ENCODE measurements at regions not wholly inside any gene's neighbourhood (a gene's known extent, or its start where the extent isn't known, plus 50 kb on each side); places are given as distances from the start of the nearest gene placed in this dataset.
"Not testable (repeated sequence)": the region's sequence is repeated elsewhere in the genome, so short reads cannot be mapped to it uniquely, and the experiment has no call there.

- Histone ChIP-seq H3K27ac (no peak overlapping the region), H3K27me3 (replicated peaks) (no peaks in the 10 kb centered on the region), H3K4me3 (ENCODE audit: low read depth, low read length) (no peak overlapping the region), H3K36me3 (replicated peaks) (no peaks in the 10 kb centered on the region)
- in situ Hi-C loops (cut with HindIII; ENCODE audit: low pct_ligation_motif_present, low sequenced_read_pairs) = no loop called here
- no peak for DNase-seq
- no peak for TF ChIP-seq CTCF (IDR thresholded peaks at IDR 0.05; ENCODE audit: low read depth, low read length, missing control alignments)
These were observed 755.8 kb downstream of the PRIM2 start for GRCh38 chr6:58073263-58073662.

- H3K36me3 ChIP-seq (replicated peaks); in situ Hi-C loops (cut with HindIII; ENCODE audit: low pct_ligation_motif_present, low sequenced_read_pairs); H3K4me3 ChIP-seq (ENCODE audit: low read depth, low read length); H3K27me3 ChIP-seq (replicated peaks); DNase-seq; H3K27ac ChIP-seq: not testable (repeated sequence)
These were observed 772.6 kb downstream of the PRIM2 start for GRCh38 chr6:58090067-58090466.

GRCh38 chr6:58097251-58097650 is 779.8 kb downstream of the PRIM2 start:
- DNase-seq; H3K4me3 ChIP-seq (ENCODE audit: low read depth, low read length); H3K27ac ChIP-seq; H3K27me3 ChIP-seq (replicated peaks); in situ Hi-C loops (cut with HindIII; ENCODE audit: low pct_ligation_motif_present, low sequenced_read_pairs); H3K36me3 ChIP-seq (replicated peaks): not testable (repeated sequence)

- no peak for TF ChIP-seq CTCF (IDR thresholded peaks at IDR 0.05; ENCODE audit: low read depth, low read length, missing control alignments)
- Histone ChIP-seq H3K27ac (no peak overlapping the region), H3K27me3 (replicated peaks) (no peaks in the 10 kb centered on the region), H3K36me3 (replicated peaks) (no peaks in the 10 kb centered on the region), H3K4me3 (ENCODE audit: low read depth, low read length) (no peak overlapping the region)
- no peak for DNase-seq
- in situ Hi-C loops (cut with HindIII; ENCODE audit: low pct_ligation_motif_present, low sequenced_read_pairs) = no loop called here
These were observed 796.5 kb downstream of the PRIM2 start for GRCh38 chr6:58113960-58114359.

GRCh38 chr6:58117162-58117561 is 799.7 kb downstream of the PRIM2 start:
- DNase-seq; H3K36me3 ChIP-seq (replicated peaks); in situ Hi-C loops (cut with HindIII; ENCODE audit: low pct_ligation_motif_present, low sequenced_read_pairs); H3K4me3 ChIP-seq (ENCODE audit: low read depth, low read length); H3K27ac ChIP-seq; H3K27me3 ChIP-seq (replicated peaks): not testable (repeated sequence)

- in situ Hi-C loops (cut with HindIII; ENCODE audit: low pct_ligation_motif_present, low sequenced_read_pairs); H3K27me3 ChIP-seq (replicated peaks); H3K4me3 ChIP-seq (ENCODE audit: low read depth, low read length); H3K27ac ChIP-seq; H3K36me3 ChIP-seq (replicated peaks); DNase-seq: not testable (repeated sequence)
These were observed 804.2 kb downstream of the PRIM2 start for GRCh38 chr6:58121616-58122015.

GRCh38 chr6:58123770-58124169 is 806.3 kb downstream of the PRIM2 start:
- DNase-seq; H3K4me3 ChIP-seq (ENCODE audit: low read depth, low read length); in situ Hi-C loops (cut with HindIII; ENCODE audit: low pct_ligation_motif_present, low sequenced_read_pairs); H3K27me3 ChIP-seq (replicated peaks); H3K36me3 ChIP-seq (replicated peaks); H3K27ac ChIP-seq: not testable (repeated sequence)

GRCh38 chr6:58128549-58128948 is 811.1 kb downstream of the PRIM2 start:
- H3K36me3 ChIP-seq (replicated peaks); DNase-seq; H3K27ac ChIP-seq; H3K27me3 ChIP-seq (replicated peaks); H3K4me3 ChIP-seq (ENCODE audit: low read depth, low read length); in situ Hi-C loops (cut with HindIII; ENCODE audit: low pct_ligation_motif_present, low sequenced_read_pairs): not testable (repeated sequence)

GRCh38 chr6:58129098-58129497 is 811.7 kb downstream of the PRIM2 start:
- H3K4me3 ChIP-seq (ENCODE audit: low read depth, low read length); DNase-seq; H3K36me3 ChIP-seq (replicated peaks); in situ Hi-C loops (cut with HindIII; ENCODE audit: low pct_ligation_motif_present, low sequenced_read_pairs); H3K27ac ChIP-seq; H3K27me3 ChIP-seq (replicated peaks): not testable (repeated sequence)

GRCh38 chr6:58139746-58140145 is 822.3 kb downstream of the PRIM2 start:
- H3K27me3 ChIP-seq (replicated peaks); in situ Hi-C loops (cut with HindIII; ENCODE audit: low pct_ligation_motif_present, low sequenced_read_pairs): not testable (repeated sequence)

GRCh38 chr6:58171025-58171424 is 853.6 kb downstream of the PRIM2 start:
- in situ Hi-C loops (cut with HindIII; ENCODE audit: low pct_ligation_motif_present, low sequenced_read_pairs); H3K36me3 ChIP-seq (replicated peaks); DNase-seq; H3K4me3 ChIP-seq (ENCODE audit: low read depth, low read length); H3K27ac ChIP-seq; H3K27me3 ChIP-seq (replicated peaks): not testable (repeated sequence)

More at GRCh38 chr6:58139746-58140145, 822.3 kb downstream of the PRIM2 start:
- not testable (repeated sequence) for H3K4me3 ChIP-seq (ENCODE audit: low read depth, low read length); DNase-seq; H3K27ac ChIP-seq; H3K36me3 ChIP-seq (replicated peaks)

Data from brain microvascular endothelial cell (primary cell).